GM21526 (cell line): ENCODE measurements at regions not wholly inside any gene's neighbourhood (a gene's known extent, or its start where the extent isn't known, plus 50 kb on each side); places are given as distances from the start of the nearest gene placed in this dataset.
"Not testable (repeated sequence)": the region's sequence is repeated elsewhere in the genome, so short reads cannot be mapped to it uniquely, and the experiment has no call there.

Source experiments
- ATAC-seq: cut with Tn5 transposase; IDR thresholded peaks from one replicate; pipeline ENCODE4 v1.9.1; 2021; ENCODE audit warnings: moderate library complexity; ENCODE audit not compliant: unreplicated experiment, low FRiP score

GRCh38 chr2:235105821-235106359 lies 154.1 kb downstream of the SH3BP4 start:
- ATAC-seq: no peak

- no peak for ATAC-seq
These were observed 155.2 kb downstream of the SH3BP4 start for GRCh38 chr2:235106874-235107639.

- ATAC-seq: no peak
These were observed 155.8 kb downstream of the SH3BP4 start for GRCh38 chr2:235107640-235107951.

- not testable (repeated sequence) for ATAC-seq
These were observed 157.7 kb downstream of the SH3BP4 start for GRCh38 chr2:235109561-235109960.

- no peak for ATAC-seq
These were observed 160.5 kb downstream of the SH3BP4 start for GRCh38 chr2:235112365-235112764.

- no peak for ATAC-seq
These were observed 162.0 kb downstream of the SH3BP4 start for GRCh38 chr2:235113854-235114253.

- no peak for ATAC-seq
These were observed 162.5 kb downstream of the SH3BP4 start for GRCh38 chr2:235114286-235114685.

- no peak for ATAC-seq
These were observed 163.7 kb downstream of the SH3BP4 start for GRCh38 chr2:235115521-235115920.

GRCh38 chr2:235116885-235117492 lies 165.2 kb downstream of the SH3BP4 start:
- ATAC-seq: no peak

- ATAC-seq: no peak
These were observed 175.0 kb downstream of the SH3BP4 start for GRCh38 chr2:235126768-235127167.

GRCh38 chr2:235127931-235128330 lies 176.1 kb downstream of the SH3BP4 start:
- ATAC-seq: no peak

- ATAC-seq: no peak
These were observed 178.0 kb downstream of the SH3BP4 start for GRCh38 chr2:235129850-235130249.

- no peak for ATAC-seq
These were observed 179.8 kb downstream of the SH3BP4 start for GRCh38 chr2:235131334-235132305.

GRCh38 chr2:235132651-235133050 lies 180.8 kb downstream of the SH3BP4 start:
- ATAC-seq: no peak

GRCh38 chr2:235133837-235134236 lies 182.0 kb downstream of the SH3BP4 start:
- ATAC-seq: no peak

GRCh38 chr2:235134420-235134819 lies 182.6 kb downstream of the SH3BP4 start:
- no peak for ATAC-seq

GRCh38 chr2:235135195-235135965 lies 183.6 kb downstream of the SH3BP4 start:
- no peak for ATAC-seq

GRCh38 chr2:235135990-235136561 lies 184.3 kb downstream of the SH3BP4 start:
- ATAC-seq: no peak

GRCh38 chr2:235138339-235138738 lies 186.5 kb downstream of the SH3BP4 start:
- ATAC-seq: no peak
